Mesenchymal stem cell (in vitro differentiated cells and primary cell): ENCODE measurements at regions not wholly inside any gene's neighbourhood (a gene's known extent, or its start where the extent isn't known, plus 50 kb on each side); places are given as distances from the start of the nearest gene placed in this dataset.

Source experiments
- DNase-seq: peaks from one replicate; pipeline ENCODE4 v3.0.0-alpha.2; 2013
- H2AFZ ChIP-seq: one replicate; pipeline ENCODE4 v1.6.1; 2013; ENCODE audit warnings: low read depth, mild to moderate bottlenecking, control low read depth, inconsistent platforms, low read length, moderate library complexity
- H2AK5ac ChIP-seq: 2 replicates; pipeline ENCODE4 v1.6.1; 2013; ENCODE audit warnings: low read length, moderate library complexity, mild to moderate bottlenecking, inconsistent platforms; ENCODE audit not compliant: severe bottlenecking
- H2BK120ac ChIP-seq: one replicate; pipeline ENCODE4 v1.6.1; 2013; ENCODE audit warnings: low read depth, mild to moderate bottlenecking, inconsistent platforms, low read length, moderate library complexity
- H2BK12ac ChIP-seq, 2 experiments: one replicate each; pipeline ENCODE4 v1.6.1; 2013; ENCODE audit warnings: inconsistent platforms in 2 of 2, low read length in 2 of 2, mild to moderate bottlenecking in 2 of 2, moderate library complexity in 2 of 2, control low read depth in 1 of 2
- H2BK15ac ChIP-seq: one replicate; pipeline ENCODE4 v1.6.1; 2013; ENCODE audit warnings: mild to moderate bottlenecking, low read depth, inconsistent platforms; ENCODE audit not compliant: poor library complexity, severe bottlenecking
- H2BK5ac ChIP-seq: 2 replicates; pipeline ENCODE4 v1.6.1; 2013; ENCODE audit warnings: low read depth, mild to moderate bottlenecking, low read length, control low read depth, inconsistent platforms; ENCODE audit not compliant: poor library complexity, severe bottlenecking
- H3K14ac ChIP-seq, 2 experiments: one replicate each; pipeline ENCODE4 v1.6.1; 2013; ENCODE audit warnings: inconsistent platforms in 2 of 2, low read length in 2 of 2, control low read depth in 1 of 2, mild to moderate bottlenecking in 1 of 2, moderate library complexity in 1 of 2
- H3K18ac ChIP-seq, 2 experiments: one replicate each; pipeline ENCODE4 v1.6.1; 2013; ENCODE audit warnings: inconsistent platforms in 2 of 2, low read length in 2 of 2, control low read depth in 1 of 2, low read depth in 1 of 2, mild to moderate bottlenecking in 1 of 2
- H3K23ac ChIP-seq, 2 experiments: one replicate each; pipeline ENCODE4 v1.6.1; 2013; ENCODE audit warnings: inconsistent platforms in 2 of 2, low read length in 2 of 2, mild to moderate bottlenecking in 2 of 2, moderate library complexity in 2 of 2, control low read depth in 1 of 2
- H3K27ac ChIP-seq: 2 replicates; pipeline ENCODE4 v1.5.1; 2013; ENCODE audit warnings: mild to moderate bottlenecking, moderate library complexity, low read length, control low read depth, inconsistent platforms; ENCODE audit not compliant: poor library complexity, severe bottlenecking
- H3K27me3 ChIP-seq, 2 experiments: 2 replicates each; pipeline versions ENCODE4 v1.6.1 to v1.7.0; 2013; ENCODE audit warnings: low read length in 2 of 2, mild to moderate bottlenecking in 2 of 2, moderate library complexity in 2 of 2, control low read depth in 1 of 2, inconsistent platforms in 1 of 2; ENCODE audit not compliant: control insufficient read depth in 1 of 2, insufficient read depth in 1 of 2
- H3K36me3 ChIP-seq, 2 experiments: 2 replicates each; pipeline versions ENCODE4 v1.6.1 to v1.7.0; 2013; ENCODE audit warnings: low read length in 2 of 2, control low read depth in 1 of 2, inconsistent platforms in 1 of 2, low read depth in 1 of 2, mild to moderate bottlenecking in 1 of 2; ENCODE audit not compliant: insufficient read depth in 2 of 2, control insufficient read depth in 1 of 2
- H3K4ac ChIP-seq, 2 experiments: one replicate each; pipeline ENCODE4 v1.6.1; 2013; ENCODE audit warnings: inconsistent platforms in 2 of 2, low read length in 2 of 2, mild to moderate bottlenecking in 2 of 2, moderate library complexity in 2 of 2, control low read depth in 1 of 2, low read depth in 1 of 2
- H3K4me1 ChIP-seq: 2 replicates; pipeline ENCODE4 v1.6.1; 2013; ENCODE audit warnings: low read depth, low read length, control low read depth; ENCODE audit not compliant: control insufficient read depth, insufficient read depth
- H3K4me2 ChIP-seq: 2 replicates; pipeline ENCODE4 v1.6.1; 2013; ENCODE audit warnings: low read length, mild to moderate bottlenecking, inconsistent platforms; ENCODE audit not compliant: poor library complexity, severe bottlenecking
- H3K4me3 ChIP-seq, 2 experiments: 2 replicates each; pipeline versions ENCODE4 v1.5.1 to v1.7.0; 2013; ENCODE audit warnings: low read length in 2 of 2, mild to moderate bottlenecking in 2 of 2, control low read depth in 1 of 2, low read depth in 1 of 2; ENCODE audit not compliant: insufficient read depth in 1 of 2
- H3K79me1 ChIP-seq: replicated peaks from 2 replicates; pipeline ENCODE4 v1.6.1; 2013; ENCODE audit warnings: mild to moderate bottlenecking, control low read depth, low read length, inconsistent platforms; ENCODE audit not compliant: poor library complexity, severe bottlenecking
- H3K9ac ChIP-seq: 2 replicates; pipeline ENCODE4 v1.7.0; 2013; ENCODE audit warnings: mild to moderate bottlenecking, low read length, moderate library complexity
- H3K9me3 ChIP-seq: 2 replicates; pipeline ENCODE4 v1.7.0; 2013; ENCODE audit warnings: mild to moderate bottlenecking, low read length; ENCODE audit not compliant: control insufficient read depth
- H4K8ac ChIP-seq: one replicate; pipeline ENCODE4 v1.6.1; 2013; ENCODE audit warnings: inconsistent platforms, mild to moderate bottlenecking, low read length, moderate library complexity
- H4K91ac ChIP-seq: one replicate; pipeline ENCODE4 v1.6.1; 2013; ENCODE audit warnings: mild to moderate bottlenecking, low read length, inconsistent platforms
- WGBS: methylation state at CpG from one replicate; pipeline ENCODE4 v1.1.7; 2013; ENCODE audit warnings: mixed read lengths; 5-methylcytosine and 5-hydroxymethylcytosine counted together

- no peak overlapping the region for H3K9ac ChIP-seq
- 40% methylated on average over 3 of the region's 3 CpGs for WGBS
- H2BK5ac ChIP-seq: no peak overlapping the region
- H2BK12ac ChIP-seq: no peak overlapping the region
- H3K36me3 ChIP-seq: no peaks in the 10 kb centered on the region
- H4K91ac ChIP-seq: no peak overlapping the region
- no peak overlapping the region for H3K14ac ChIP-seq
- no peaks in the 10 kb centered on the region for H3K79me1 ChIP-seq
- DNase-seq: no peak
- H2BK15ac ChIP-seq: no peak overlapping the region
- H2BK120ac ChIP-seq: no peak overlapping the region
- no peak overlapping the region for H4K8ac ChIP-seq
- no peak overlapping the region for H3K4me2 ChIP-seq
- no peak overlapping the region for H3K23ac ChIP-seq
- no peak overlapping the region for H3K27ac ChIP-seq
- no peak overlapping the region for H3K18ac ChIP-seq
- H3K9me3 ChIP-seq: no peaks in the 10 kb centered on the region
- H2AFZ ChIP-seq: no peak overlapping the region
- no peak overlapping the region for H2AK5ac ChIP-seq
- no peak overlapping the region for H3K4me3 ChIP-seq
- no peak overlapping the region for H3K4ac ChIP-seq
- no peaks in the 10 kb centered on the region for H3K4me1 ChIP-seq
- no peaks in the 10 kb centered on the region for H3K27me3 ChIP-seq
These were observed 543.0 kb upstream of the DAB1 start for GRCh38 chr1:57966751-57967406.

- Histone ChIP-seq H2BK12ac (no peak overlapping the region), H3K4me1 (no peaks in the 10 kb centered on the region), H2BK5ac (no peak overlapping the region), H3K18ac (no peak overlapping the region), H2BK120ac (no peak overlapping the region), H2AK5ac (no peak overlapping the region), H3K4me3 (no peak overlapping the region), H2AFZ (no peak overlapping the region), H3K27ac (no peak overlapping the region), H3K9me3 (no peaks in the 10 kb centered on the region), H3K14ac (no peak overlapping the region), H3K36me3 (no peaks in the 10 kb centered on the region), H4K8ac (no peak overlapping the region), H3K23ac (no peak overlapping the region), H3K79me1 (no peaks in the 10 kb centered on the region), H4K91ac (no peak overlapping the region), H3K4ac (no peak overlapping the region), H3K27me3 (no peaks in the 10 kb centered on the region), H3K4me2 (no peak overlapping the region), H2BK15ac (no peak overlapping the region), H3K9ac (no peak overlapping the region)
- DNase-seq: no peak
- WGBS: 60% methylated on average over 2 of the region's 5 CpGs
These were observed 542.5 kb upstream of the DAB1 start for GRCh38 chr1:57966340-57966739.

GRCh38 chr1:57963581-57963980 lies 539.7 kb upstream of the DAB1 start:
- H3K9me3 ChIP-seq: no peaks in the 10 kb centered on the region
- H3K79me1 ChIP-seq: no peaks in the 10 kb centered on the region
- H3K36me3 ChIP-seq: no peaks in the 10 kb centered on the region
- H2AFZ ChIP-seq: no peak overlapping the region
- H3K4me3 ChIP-seq: no peak overlapping the region
- no peak overlapping the region for H3K4ac ChIP-seq
- H2AK5ac ChIP-seq: no peak overlapping the region
- H3K4me1 ChIP-seq: no peaks in the 10 kb centered on the region
- H2BK5ac ChIP-seq: no peak overlapping the region
- WGBS: 81% methylated on average over 5 of the region's 6 CpGs
- DNase-seq: no peak
- no peaks in the 10 kb centered on the region for H3K27me3 ChIP-seq
- no peak overlapping the region for H2BK15ac ChIP-seq
- H3K18ac ChIP-seq: no peak overlapping the region
- no peak overlapping the region for H3K14ac ChIP-seq
- H3K23ac ChIP-seq: no peak overlapping the region
- H2BK12ac ChIP-seq: no peak overlapping the region
- H4K91ac ChIP-seq: no peak overlapping the region
- H3K27ac ChIP-seq: no peak overlapping the region
- no peak overlapping the region for H3K4me2 ChIP-seq
- no peak overlapping the region for H3K9ac ChIP-seq
- H4K8ac ChIP-seq: no peak overlapping the region
- H2BK120ac ChIP-seq: no peak overlapping the region

DNA sequence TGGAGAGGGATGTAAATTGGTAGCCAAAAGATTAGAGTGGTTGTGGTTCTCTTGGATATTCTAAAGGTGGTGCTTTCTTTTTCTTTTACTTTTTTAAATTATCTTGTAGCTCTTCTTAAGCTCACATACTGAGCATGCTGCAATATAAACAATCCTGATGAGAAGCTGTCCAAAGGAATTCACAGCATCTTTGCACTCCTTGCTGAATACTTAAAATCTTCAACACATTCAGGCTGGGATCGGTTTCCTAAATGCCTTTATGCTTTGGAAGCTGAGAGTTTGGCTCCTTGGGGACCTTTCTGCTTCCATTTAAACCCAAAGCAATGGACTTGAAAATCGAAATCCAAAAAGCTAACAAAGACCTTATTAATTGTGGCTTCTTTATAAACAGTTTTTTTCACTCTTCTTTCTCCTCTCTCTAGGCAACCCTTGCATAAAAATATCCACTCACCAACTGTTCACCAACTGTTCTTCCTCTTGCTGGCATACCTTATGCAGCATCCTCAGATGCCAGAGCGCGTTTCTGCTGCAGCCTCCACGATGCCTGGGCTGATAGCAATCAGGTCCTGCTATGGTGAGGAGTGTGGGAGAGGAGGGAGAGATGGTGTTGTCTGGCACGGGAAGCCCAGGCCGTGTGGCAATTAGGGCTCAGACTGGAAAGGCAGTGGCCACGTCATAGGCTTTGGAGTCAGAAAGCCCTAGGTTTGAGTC lies 535.8 kb upstream of the DAB1 start:
- no peak overlapping the region for H3K4me3 ChIP-seq
- no peak overlapping the region for H4K91ac ChIP-seq
- H3K18ac ChIP-seq: no peak overlapping the region
- no peaks in the 10 kb centered on the region for H3K27me3 ChIP-seq
- no peaks in the 10 kb centered on the region for H3K36me3 ChIP-seq
- no peak for DNase-seq
- H3K27ac ChIP-seq: no peak overlapping the region
- no peak overlapping the region for H3K23ac ChIP-seq
- H2AK5ac ChIP-seq: no peak overlapping the region
- H3K4me1 ChIP-seq: no peaks in the 10 kb centered on the region
- no peak overlapping the region for H4K8ac ChIP-seq
- no peak overlapping the region for H3K14ac ChIP-seq
- no peak overlapping the region for H3K4ac ChIP-seq
- H3K4me2 ChIP-seq: no peak overlapping the region
- no peak overlapping the region for H2AFZ ChIP-seq
- no peak overlapping the region for H2BK12ac ChIP-seq
- H2BK120ac ChIP-seq: no peak overlapping the region
- H3K9me3 ChIP-seq: no peaks in the 10 kb centered on the region
- H2BK15ac ChIP-seq: no peak overlapping the region
- no peak overlapping the region for H3K9ac ChIP-seq
- no peaks in the 10 kb centered on the region for H3K79me1 ChIP-seq
- H2BK5ac ChIP-seq: no peak overlapping the region
- 69% methylated on average over 5 of the region's 8 CpGs for WGBS
